ENCODE measurements at regions not wholly inside any gene's neighbourhood (a gene's known extent, or its start where the extent isn't known, plus 50 kb on each side); places are given as distances from the start of the nearest gene placed in this dataset.
A peak's percentile ranks its signal among the peaks of the same experiment; 100 is the strongest.

GRCh38 chr3:194536871-194537637, 50.3 kb upstream of the ATP13A3 start:
- peak; percentile 24 to 30 (median 24) for DNase-seq

Measured in muscle of back (tissue), 3 donors.